ENCODE measurements at regions not wholly inside any gene's neighbourhood (a gene's known extent, or its start where the extent isn't known, plus 50 kb on each side); places are given as distances from the start of the nearest gene placed in this dataset.

- no peak for TF ChIP-seq CTCF (IDR thresholded peaks at IDR 0.05; ENCODE audit: low read depth, low read length)
- H3K9me3 ChIP-seq (ENCODE audit: severe bottlenecking): peaks cover 2% of the 10 kb centered on the region
- no peak overlapping the region for H3K27ac ChIP-seq
- DNase-seq: no peak
- no peaks in the 10 kb centered on the region for H3K36me3 ChIP-seq
- no peak overlapping the region for H3K4me3 ChIP-seq (ENCODE audit: low read depth, low read length)
- H3K27me3 ChIP-seq (ENCODE audit: insufficient read depth, low read depth, severe bottlenecking): no peaks in the 10 kb centered on the region
Observed at GRCh38 chr3:3552761-3553160, 246.5 kb upstream of the LRRN1 start.

GRCh38 chr3:3551981-3552380 is 247.2 kb upstream of the LRRN1 start:
- Histone ChIP-seq H3K4me3 (ENCODE audit: low read depth, low read length) (no peak overlapping the region), H3K9me3 (ENCODE audit: severe bottlenecking) (peaks cover 2% of the 10 kb centered on the region), H3K36me3 (no peaks in the 10 kb centered on the region), H3K27me3 (ENCODE audit: insufficient read depth, low read depth, severe bottlenecking) (no peaks in the 10 kb centered on the region), H3K27ac (no peak overlapping the region)
- TF ChIP-seq CTCF (IDR thresholded peaks at IDR 0.05; ENCODE audit: low read depth, low read length): no peak
- DNase-seq: no peak

- TF ChIP-seq CTCF (IDR thresholded peaks at IDR 0.05; ENCODE audit: low read depth, low read length): no peak
- Histone ChIP-seq H3K4me3 (ENCODE audit: low read depth, low read length) (no peak overlapping the region), H3K27ac (no peak overlapping the region)
Observed at GRCh38 chr3:3545360-3545759, 253.9 kb upstream of the LRRN1 start.

GRCh38 chr3:3538451-3538850 is 260.8 kb upstream of the LRRN1 start:
- no peaks in the 10 kb centered on the region for H3K36me3 ChIP-seq
- no peak overlapping the region for H3K4me3 ChIP-seq (ENCODE audit: low read depth, low read length)
- no peaks in the 10 kb centered on the region for H3K9me3 ChIP-seq (ENCODE audit: severe bottlenecking)
- no peaks in the 10 kb centered on the region for H3K27me3 ChIP-seq (ENCODE audit: insufficient read depth, low read depth, severe bottlenecking)
- TF ChIP-seq CTCF (IDR thresholded peaks at IDR 0.05; ENCODE audit: low read depth, low read length): no peak
- DNase-seq: no peak
- no peak overlapping the region for H3K27ac ChIP-seq

More at GRCh38 chr3:3545360-3545759, 253.9 kb upstream of the LRRN1 start:
- no peaks in the 10 kb centered on the region for H3K27me3 ChIP-seq (ENCODE audit: insufficient read depth, low read depth, severe bottlenecking)
- no peak for DNase-seq
- H3K36me3 ChIP-seq: no peaks in the 10 kb centered on the region
- no peaks in the 10 kb centered on the region for H3K9me3 ChIP-seq (ENCODE audit: severe bottlenecking)

GRCh38 chr3:3532508-3532907 is 266.7 kb upstream of the LRRN1 start:
- DNase-seq: no peak
- Histone ChIP-seq H3K36me3 (no peaks in the 10 kb centered on the region), H3K27me3 (ENCODE audit: insufficient read depth, low read depth, severe bottlenecking) (no peaks in the 10 kb centered on the region), H3K27ac (no peak overlapping the region), H3K4me3 (ENCODE audit: low read depth, low read length) (no peak overlapping the region), H3K9me3 (ENCODE audit: severe bottlenecking) (no peaks in the 10 kb centered on the region)
- no peak for TF ChIP-seq CTCF (IDR thresholded peaks at IDR 0.05; ENCODE audit: low read depth, low read length)

GRCh38 chr3:3531476-3531875 is 267.8 kb upstream of the LRRN1 start:
- DNase-seq: no peak
- Histone ChIP-seq H3K27ac (no peak overlapping the region), H3K4me3 (ENCODE audit: low read depth, low read length) (no peak overlapping the region), H3K27me3 (ENCODE audit: insufficient read depth, low read depth, severe bottlenecking) (no peaks in the 10 kb centered on the region), H3K9me3 (ENCODE audit: severe bottlenecking) (no peaks in the 10 kb centered on the region), H3K36me3 (no peaks in the 10 kb centered on the region)
- TF ChIP-seq CTCF (IDR thresholded peaks at IDR 0.05; ENCODE audit: low read depth, low read length): no peak
